ENCODE measurements at regions not wholly inside any gene's neighbourhood (a gene's known extent, or its start where the extent isn't known, plus 50 kb on each side); places are given as distances from the start of the nearest gene placed in this dataset.

GRCh38 chr15:61411902-61412510 lies 182.9 kb upstream of the RORA start:
- no peak overlapping the region for H3K4me3 Mint-ChIP-seq
- H3K27ac Mint-ChIP-seq: no peak overlapping the region
- H3K4me1 Mint-ChIP-seq: peaks cover 11% of the 10 kb centered on the region
- TF ChIP-seq, protein P1, sequence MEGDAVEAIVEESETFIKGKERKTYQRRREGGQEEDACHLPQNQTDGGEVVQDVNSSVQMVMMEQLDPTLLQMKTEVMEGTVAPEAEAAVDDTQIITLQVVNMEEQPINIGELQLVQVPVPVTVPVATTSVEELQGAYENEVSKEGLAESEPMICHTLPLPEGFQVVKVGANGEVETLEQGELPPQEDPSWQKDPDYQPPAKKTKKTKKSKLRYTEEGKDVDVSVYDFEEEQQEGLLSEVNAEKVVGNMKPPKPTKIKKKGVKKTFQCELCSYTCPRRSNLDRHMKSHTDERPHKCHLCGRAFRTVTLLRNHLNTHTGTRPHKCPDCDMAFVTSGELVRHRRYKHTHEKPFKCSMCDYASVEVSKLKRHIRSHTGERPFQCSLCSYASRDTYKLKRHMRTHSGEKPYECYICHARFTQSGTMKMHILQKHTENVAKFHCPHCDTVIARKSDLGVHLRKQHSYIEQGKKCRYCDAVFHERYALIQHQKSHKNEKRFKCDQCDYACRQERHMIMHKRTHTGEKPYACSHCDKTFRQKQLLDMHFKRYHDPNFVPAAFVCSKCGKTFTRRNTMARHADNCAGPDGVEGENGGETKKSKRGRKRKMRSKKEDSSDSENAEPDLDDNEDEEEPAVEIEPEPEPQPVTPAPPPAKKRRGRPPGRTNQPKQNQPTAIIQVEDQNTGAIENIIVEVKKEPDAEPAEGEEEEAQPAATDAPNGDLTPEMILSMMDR (IDR thresholded peaks at IDR 0.05; ENCODE audit: unreplicated experiment): no peak
- no peaks in the 10 kb centered on the region for H3K36me3 Mint-ChIP-seq
- H3K9me3 Mint-ChIP-seq: peaks cover 8% of the 10 kb centered on the region
- H3K27me3 Mint-ChIP-seq (ENCODE audit: low read depth): peaks cover 5% of the 10 kb centered on the region
- no peak for DNase-seq (ENCODE audit: low spot score in 2 of 2, unreplicated experiment in 2 of 2)

DNA sequence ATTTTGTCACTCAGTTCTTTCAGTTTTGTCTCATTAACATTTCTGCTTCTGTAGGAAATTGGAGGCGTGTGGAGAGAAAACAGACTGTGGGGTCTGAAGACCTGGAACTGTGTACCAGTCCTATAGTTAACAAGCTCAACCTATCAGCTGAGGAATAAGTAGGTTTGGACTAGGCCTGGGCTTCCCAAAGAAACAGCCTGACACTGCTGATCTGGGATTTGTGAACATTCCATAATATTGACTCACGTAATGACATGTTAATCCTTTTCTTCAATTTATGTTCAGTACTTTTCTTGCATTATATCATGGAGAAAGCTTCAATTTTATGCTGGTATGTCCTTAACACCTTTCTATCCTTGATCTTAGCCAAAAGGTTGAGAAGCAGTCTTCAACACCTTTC lies 181.6 kb upstream of the RORA start:
- peaks cover 11% of the 10 kb centered on the region for H3K4me1 Mint-ChIP-seq
- no peaks in the 10 kb centered on the region for H3K36me3 Mint-ChIP-seq
- DNase-seq (ENCODE audit: low spot score in 2 of 2, unreplicated experiment in 2 of 2): no peak
- TF ChIP-seq, protein P1 (IDR thresholded peaks at IDR 0.05; ENCODE audit: unreplicated experiment): no peak
- H3K4me3 Mint-ChIP-seq: no peak overlapping the region
- H3K27ac Mint-ChIP-seq: no peak overlapping the region
- H3K9me3 Mint-ChIP-seq: peaks cover 8% of the 10 kb centered on the region
- H3K27me3 Mint-ChIP-seq (ENCODE audit: low read depth): peaks cover 5% of the 10 kb centered on the region

DNA sequence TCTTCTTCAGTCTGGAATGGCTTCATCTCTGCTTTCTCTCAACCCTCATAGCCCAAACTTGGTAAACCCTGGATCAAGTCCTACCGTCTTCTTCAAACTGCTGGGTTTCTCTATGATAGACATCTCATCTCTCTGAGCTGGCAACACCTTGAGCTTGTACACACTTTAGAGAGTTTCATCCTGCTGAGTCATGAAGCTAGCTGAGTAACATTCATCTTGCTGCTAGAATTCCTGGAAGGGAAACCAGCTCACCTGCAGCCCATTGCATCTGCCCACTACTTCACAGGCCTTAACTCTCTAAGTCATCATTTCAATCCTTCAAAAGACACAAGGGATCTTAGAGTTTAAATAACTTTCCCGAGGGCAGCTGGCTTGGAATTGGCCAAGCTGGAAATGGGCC lies 175.5 kb upstream of the RORA start:
- peaks cover 12% of the 10 kb centered on the region for H3K27me3 Mint-ChIP-seq (ENCODE audit: low read depth)
- no peaks in the 10 kb centered on the region for H3K4me1 Mint-ChIP-seq
- no peak for DNase-seq (ENCODE audit: low spot score in 2 of 2, unreplicated experiment in 2 of 2)
- no peaks in the 10 kb centered on the region for H3K36me3 Mint-ChIP-seq
- TF ChIP-seq, protein P1 (IDR thresholded peaks at IDR 0.05; ENCODE audit: unreplicated experiment): no peak
- no peaks in the 10 kb centered on the region for H3K9me3 Mint-ChIP-seq
- H3K27ac Mint-ChIP-seq: no peak overlapping the region
- H3K4me3 Mint-ChIP-seq: no peak overlapping the region

DNA sequence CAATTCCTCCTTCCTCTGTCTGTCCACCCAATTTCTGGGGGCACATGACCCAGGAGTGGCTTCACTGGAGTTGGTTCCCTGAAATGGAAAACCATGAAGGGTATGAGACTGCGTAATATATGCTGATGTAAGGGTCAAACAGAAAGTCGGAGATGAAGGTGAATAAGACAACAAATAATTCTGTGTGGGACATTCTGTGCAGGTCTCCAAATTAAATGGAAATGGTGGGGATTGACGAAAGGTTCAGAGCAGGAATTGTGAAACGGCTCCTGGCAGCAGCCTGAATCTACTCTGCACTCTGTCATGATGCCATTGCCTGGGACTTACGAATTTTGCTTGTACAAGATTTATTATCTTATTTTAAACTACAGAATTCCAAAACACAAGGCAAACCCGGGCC lies 174.8 kb upstream of the RORA start:
- TF ChIP-seq, protein P1 (IDR thresholded peaks at IDR 0.05; ENCODE audit: unreplicated experiment): no peak

DNA sequence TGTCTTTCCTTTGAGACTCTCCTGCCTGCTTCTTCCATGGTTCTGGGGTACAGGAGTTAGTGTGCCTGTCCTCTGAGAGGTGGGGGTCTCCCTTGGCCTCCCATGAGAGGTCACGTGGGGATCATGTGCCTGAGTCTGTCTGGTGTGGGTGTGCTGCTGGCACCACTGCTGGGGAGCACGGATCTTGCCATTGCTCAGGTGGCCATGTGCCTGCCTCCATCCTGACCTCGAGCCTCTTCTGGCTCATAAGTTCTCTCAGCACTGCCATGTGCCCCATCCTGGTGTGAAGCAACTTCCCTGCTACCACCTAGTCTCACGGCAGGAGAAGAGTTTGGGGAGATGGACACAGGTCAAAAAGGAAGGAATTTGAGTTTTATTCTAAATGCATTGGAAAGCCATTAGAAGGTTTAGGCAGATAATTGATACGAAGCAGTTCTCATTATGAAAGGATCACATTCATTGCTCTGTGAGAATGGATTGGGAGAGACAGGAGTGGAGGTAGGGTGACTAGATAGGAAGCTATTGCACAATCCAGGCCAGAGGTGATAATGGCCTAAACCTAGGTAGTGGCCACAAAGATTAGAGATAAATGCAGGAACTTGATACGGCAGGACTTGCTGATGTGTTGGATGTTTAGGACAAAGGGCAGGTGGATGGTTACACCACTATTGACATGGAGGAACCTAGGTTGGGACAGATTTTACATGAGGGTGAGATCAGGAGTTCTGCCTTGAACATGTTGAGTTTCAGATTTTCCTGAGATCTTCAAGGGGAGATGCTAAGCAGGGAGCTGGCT lies 173.0 kb upstream of the RORA start:
- DNase-seq (ENCODE audit: low spot score in 2 of 2, unreplicated experiment in 2 of 2): no peak
- Mint-ChIP-seq H3K9me3 (no peaks in the 10 kb centered on the region), H3K4me3 (no peak overlapping the region), H3K27ac (no peak overlapping the region), H3K36me3 (no peaks in the 10 kb centered on the region), H3K27me3 (ENCODE audit: low read depth) (peaks cover 7% of the 10 kb centered on the region), H3K4me1 (no peaks in the 10 kb centered on the region)
- TF ChIP-seq, protein P1 (IDR thresholded peaks at IDR 0.05; ENCODE audit: unreplicated experiment): no peak

More for the DNA sequence above, 174.8 kb upstream of the RORA start:
- Mint-ChIP-seq H3K27ac (no peak overlapping the region), H3K9me3 (no peaks in the 10 kb centered on the region), H3K36me3 (no peaks in the 10 kb centered on the region), H3K27me3 (ENCODE audit: low read depth) (peaks cover 12% of the 10 kb centered on the region), H3K4me3 (no peak overlapping the region), H3K4me1 (no peaks in the 10 kb centered on the region)
- DNase-seq (ENCODE audit: low spot score in 2 of 2, unreplicated experiment in 2 of 2): no peak

All from mesothelial cell of epicardium (in vitro differentiated cells).